Thyroid gland (tissue), 4 donors: ENCODE measurements at regions not wholly inside any gene's neighbourhood (a gene's known extent, or its start where the extent isn't known, plus 50 kb on each side); places are given as distances from the start of the nearest gene placed in this dataset.

Experiments used
- CTCF ChIP-seq, 6 experiments: fragments of 200-600 bp in 3 of 6; fragments of 450-650 bp in 3 of 6; sonication (generic) in 3 of 6; IDR thresholded peaks; one replicate each; pipeline ENCODE4 v1.5.1; 2016 to 2019; ENCODE audit warnings: antibody characterized with exemption in 6 of 6, mild to moderate bottlenecking in 2 of 6, inconsistent platforms in 1 of 6, moderate library complexity in 1 of 6
- POLR2A ChIP-seq, 2 donors: fragments of 450-650 bp; IDR thresholded peaks; one replicate each; pipeline ENCODE4 v1.6.1; 2017; ENCODE audit warnings: antibody characterized with exemption in 2 of 2, mild to moderate bottlenecking in 2 of 2, moderate library complexity in 1 of 2

GRCh38 chr10:123584419-123584775, 81.8 kb upstream of the GPR26 start:
- no peak for TF ChIP-seq CTCF (IDR thresholded peaks at IDR 0.05)
- TF ChIP-seq POLR2A (IDR thresholded peaks at IDR 0.05): no peak
